KOPT-K1 (cell line): ENCODE measurements at regions not wholly inside any gene's neighbourhood (a gene's known extent, or its start where the extent isn't known, plus 50 kb on each side); places are given as distances from the start of the nearest gene placed in this dataset.

Experiments used
- H3K27ac ChIP-seq: fragments of 200-600 bp; sonication (generic); 2 replicates; pipeline ENCODE4 v1.5.1; 2016; ENCODE audit warnings: antibody characterized with exemption, mild to moderate bottlenecking, low read depth, low read length; ENCODE audit not compliant: poor library complexity, severe bottlenecking
- H3K36me3 ChIP-seq: fragments of 200-600 bp; sonication (generic); 2 replicates; pipeline ENCODE4 v1.5.1; 2017; ENCODE audit warnings: antibody characterized with exemption, mild to moderate bottlenecking, low read length, moderate library complexity; ENCODE audit not compliant: insufficient read depth
- H3K9me3 ChIP-seq: fragments of 200-600 bp; sonication (generic); 2 replicates; pipeline ENCODE4 v1.5.1; 2017; ENCODE audit warnings: antibody characterized with exemption, low read length, mild to moderate bottlenecking; ENCODE audit not compliant: insufficient read depth, poor library complexity, severe bottlenecking

DNA sequence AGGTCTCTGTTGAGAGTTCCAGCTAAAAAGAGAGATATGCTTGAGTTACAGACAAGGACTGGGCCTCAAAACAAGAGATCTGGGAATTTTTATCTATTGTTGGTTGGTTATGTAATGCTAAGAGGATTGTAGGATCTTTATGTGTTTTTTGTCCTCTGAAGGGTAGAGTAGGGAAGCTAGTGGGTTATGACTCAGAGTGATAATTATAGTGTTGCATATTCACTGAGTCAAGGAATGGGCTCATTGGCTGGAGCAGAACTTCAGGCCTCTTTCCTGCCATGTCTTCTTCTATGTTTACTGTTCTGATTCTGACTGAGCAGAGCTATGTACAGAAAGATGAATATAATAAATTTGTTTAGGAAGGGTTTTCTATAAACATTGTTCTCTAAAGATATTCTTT lies 66.1 kb upstream of the NOX3 start:
- Histone ChIP-seq H3K36me3 (no peaks in the 10 kb centered on the region), H3K27ac (no peak overlapping the region), H3K9me3 (no peaks in the 10 kb centered on the region)

DNA sequence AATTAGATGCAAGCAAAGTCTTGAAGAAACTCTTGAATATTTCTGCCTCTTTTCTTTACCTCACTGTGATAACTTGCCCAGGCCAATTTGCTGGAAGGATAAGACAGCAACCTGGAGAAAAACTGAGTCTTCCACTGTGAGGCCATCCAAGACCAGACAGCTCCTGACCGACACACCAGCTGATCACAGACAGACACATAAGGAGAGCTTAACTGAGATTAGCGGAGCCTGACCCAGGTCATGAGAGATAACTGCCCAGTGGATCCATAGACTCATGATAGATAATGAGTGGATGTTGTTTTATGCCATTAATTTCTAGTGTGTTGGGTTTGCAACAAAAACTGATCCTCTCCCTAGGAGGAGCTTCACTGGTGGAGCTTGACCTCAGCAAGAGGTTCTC lies 64.4 kb upstream of the NOX3 start:
- Histone ChIP-seq H3K36me3 (no peaks in the 10 kb centered on the region), H3K27ac (no peak overlapping the region), H3K9me3 (no peaks in the 10 kb centered on the region)

DNA sequence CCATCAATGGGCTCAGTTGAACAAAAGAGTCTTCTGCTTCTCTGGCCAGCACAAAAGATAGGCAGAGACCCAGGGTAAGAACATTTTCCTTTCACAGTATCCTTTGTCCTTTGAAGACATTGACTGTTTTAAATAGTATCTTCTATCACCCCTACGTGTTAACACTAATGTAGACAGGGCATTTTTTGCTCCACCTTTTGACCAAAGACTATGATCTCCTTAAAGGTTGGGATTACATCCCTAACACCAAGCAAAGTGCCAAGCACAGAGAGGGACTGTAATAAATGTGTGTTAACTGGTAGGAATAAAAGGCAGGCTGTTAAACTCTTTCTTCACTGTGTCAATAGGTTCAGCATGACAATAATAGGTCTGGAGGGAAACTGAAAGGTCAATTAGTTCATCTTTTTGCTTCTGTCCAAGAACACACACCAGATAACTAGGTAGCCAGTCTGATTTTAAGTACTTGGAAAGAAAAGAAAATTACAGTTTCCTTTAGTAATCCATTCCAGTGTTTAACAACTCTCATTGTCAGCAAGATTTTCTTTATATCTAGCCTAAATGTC lies 63.6 kb upstream of the NOX3 start:
- H3K27ac ChIP-seq: no peak overlapping the region
- H3K9me3 ChIP-seq: no peaks in the 10 kb centered on the region
- no peaks in the 10 kb centered on the region for H3K36me3 ChIP-seq

DNA sequence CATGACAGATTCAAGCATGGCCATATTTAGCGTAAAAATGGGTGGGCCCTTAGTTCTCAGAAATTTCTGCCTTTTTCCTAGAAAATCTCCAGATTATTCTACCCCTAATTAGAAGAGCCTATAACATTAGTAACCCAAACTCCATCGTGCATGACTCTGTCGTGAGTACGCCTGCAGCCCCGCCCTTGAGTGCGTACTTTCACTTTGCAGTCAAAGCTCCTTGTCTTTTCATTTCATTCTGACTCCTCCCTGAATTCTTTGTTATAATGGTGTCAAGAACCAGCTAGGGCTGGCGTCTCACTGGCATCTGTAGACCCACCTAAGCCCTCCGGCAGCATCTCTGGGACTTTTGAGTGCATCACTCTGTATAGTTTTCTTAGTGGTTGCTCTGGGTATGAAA lies 61.7 kb upstream of the NOX3 start:
- no peaks in the 10 kb centered on the region for H3K9me3 ChIP-seq
- no peak overlapping the region for H3K27ac ChIP-seq
- no peaks in the 10 kb centered on the region for H3K36me3 ChIP-seq

DNA sequence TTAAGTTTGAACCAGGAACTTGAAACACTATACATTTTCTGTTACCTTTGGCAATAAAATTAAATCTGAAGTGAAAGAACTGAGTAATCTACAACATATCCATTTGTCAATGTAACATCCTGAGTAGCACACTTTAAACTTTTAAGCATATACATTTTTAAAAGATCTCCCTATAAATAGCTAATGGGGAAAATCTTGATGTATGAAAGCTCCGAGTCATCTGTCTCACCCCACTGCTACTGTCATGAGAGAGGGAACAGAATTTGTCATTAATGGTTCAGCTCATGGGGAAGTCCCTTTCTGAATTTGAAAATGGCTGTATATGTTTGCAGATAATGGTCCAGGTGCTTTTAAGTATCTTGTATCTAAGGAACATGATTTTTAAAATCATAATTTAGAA lies 55.2 kb upstream of the NOX3 start:
- Histone ChIP-seq H3K36me3 (no peaks in the 10 kb centered on the region), H3K27ac (no peak overlapping the region), H3K9me3 (no peaks in the 10 kb centered on the region)

DNA sequence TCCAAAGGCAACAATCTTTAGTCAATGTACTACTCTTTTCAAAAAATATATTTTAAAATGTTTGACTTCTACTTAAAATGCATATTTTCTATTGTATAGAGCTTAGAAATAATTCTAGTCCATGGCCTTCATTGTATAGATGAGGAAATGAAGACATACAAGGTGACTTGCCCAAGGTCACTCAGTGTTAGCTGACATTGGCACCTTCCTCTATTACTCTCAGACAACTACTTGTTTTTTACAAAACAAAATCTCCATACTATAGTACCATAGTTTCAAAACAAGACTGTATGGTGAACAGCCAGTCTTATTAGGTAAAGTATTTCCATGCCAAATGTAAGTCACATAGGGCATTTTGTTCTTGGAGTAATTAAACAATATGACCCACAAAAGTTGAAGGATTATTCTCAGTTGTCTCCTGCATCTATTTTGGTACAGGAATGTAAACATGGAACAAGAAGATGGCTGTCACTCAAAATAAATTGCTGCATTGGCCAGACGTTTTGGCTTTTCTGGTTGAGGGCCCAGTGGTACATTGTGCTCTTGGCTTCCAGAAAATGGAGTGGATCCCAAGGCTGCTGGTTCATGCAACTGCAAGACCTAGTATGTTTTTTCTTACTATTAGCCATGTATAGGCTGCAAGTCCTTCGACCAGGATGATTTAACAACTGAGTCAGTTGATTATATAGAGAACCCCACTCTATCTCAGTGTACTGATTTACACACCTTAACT lies 54.3 kb upstream of the NOX3 start:
- no peak overlapping the region for H3K27ac ChIP-seq
- H3K36me3 ChIP-seq: no peaks in the 10 kb centered on the region
- no peaks in the 10 kb centered on the region for H3K9me3 ChIP-seq

DNA sequence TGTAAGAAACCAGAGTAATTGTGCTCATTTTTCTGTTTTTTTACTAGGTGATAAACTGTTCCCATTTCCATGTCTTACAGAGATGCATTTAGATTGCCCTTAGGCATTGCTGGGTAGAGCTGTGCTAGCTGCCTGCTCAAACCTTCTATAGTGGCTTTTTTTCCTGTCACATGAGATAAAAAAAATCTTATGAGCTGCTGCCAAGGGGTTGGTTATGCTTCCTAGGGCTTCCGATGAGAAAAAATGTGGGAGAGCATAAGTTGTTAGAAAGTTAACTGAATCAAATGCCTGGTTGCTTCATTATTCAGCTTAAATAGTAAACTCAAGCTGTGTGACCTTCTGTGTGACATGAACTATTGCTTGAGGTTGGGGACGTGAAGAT lies 50.0 kb upstream of the NOX3 start:
- H3K27ac ChIP-seq: no peak overlapping the region
- H3K36me3 ChIP-seq: no peaks in the 10 kb centered on the region
- peaks cover 6% of the 10 kb centered on the region for H3K9me3 ChIP-seq
